A673 (cell line): ENCODE measurements at regions not wholly inside any gene's neighbourhood (a gene's known extent, or its start where the extent isn't known, plus 50 kb on each side); places are given as distances from the start of the nearest gene placed in this dataset.

Experiments used
- BruUV-seq: library from RNA; stranded (reverse); fragments of 400-500 nt; replicated peaks from 2 replicates; lab custom pipeline; 2021; lab: Mats Ljungman, UMichigan
- CTCF ChIA-PET: fragments of 300-600 bp; sonication (Branson Sonifier 250); formaldehyde crosslinking; loops from one replicate; lab custom pipeline; 2022; ENCODE audit warnings: antibody characterized with exemption; lab: Charles Lee
- POLR2A ChIA-PET: fragments of 300-600 bp; sonication (Branson Sonifier 250); formaldehyde crosslinking; loops from one replicate; lab custom pipeline; 2022; ENCODE audit warnings: antibody characterized with exemption; ENCODE audit not compliant: low non-redundant PET; lab: Charles Lee
- DNase-seq: peaks from one replicate; pipeline ENCODE4 v3.0.0-alpha.2; 2015; ENCODE audit warnings: low spot score
- H3K27ac ChIP-seq: fragments of 200-600 bp; sonication (generic); 2 replicates; pipeline ENCODE4 v1.5.1; 2016; ENCODE audit warnings: mixed run types, low read depth, mild to moderate bottlenecking, mixed read lengths, antibody characterized with exemption, low read length; ENCODE audit not compliant: poor library complexity, severe bottlenecking
- H3K27me3 ChIP-seq: fragments of 200-600 bp; sonication (generic); replicated peaks from 2 replicates; pipeline ENCODE4 v1.6.1; 2017; ENCODE audit warnings: mixed run types, low read depth, mild to moderate bottlenecking, mixed read lengths, antibody characterized with exemption, low read length; ENCODE audit not compliant: insufficient read depth, poor library complexity
- H3K36me3 ChIP-seq: fragments of 200-600 bp; sonication (generic); 2 replicates; pipeline ENCODE4 v1.6.1; 2016; ENCODE audit warnings: mixed run types, mild to moderate bottlenecking, mixed read lengths, antibody characterized with exemption, low read length; ENCODE audit not compliant: insufficient read depth, poor library complexity, severe bottlenecking
- H3K4me1 ChIP-seq: fragments of 200-600 bp; sonication (generic); 2 replicates; pipeline ENCODE4 v1.6.1; 2017; ENCODE audit warnings: mixed run types, mild to moderate bottlenecking, mixed read lengths, antibody characterized with exemption, low read length; ENCODE audit not compliant: insufficient read depth, poor library complexity, severe bottlenecking
- H3K4me3 ChIP-seq: fragments of 200-600 bp; sonication (generic); 2 replicates; pipeline ENCODE4 v1.5.1; 2016; ENCODE audit warnings: low read depth, mixed run types, mild to moderate bottlenecking, mixed read lengths, low read length; ENCODE audit not compliant: poor library complexity, severe bottlenecking
- H3K9me3 ChIP-seq: fragments of 200-600 bp; sonication (generic); 2 replicates; pipeline ENCODE4 v1.6.1; 2016; ENCODE audit warnings: mixed run types, low read depth, mild to moderate bottlenecking, mixed read lengths, antibody characterized with exemption, low read length; ENCODE audit not compliant: poor library complexity, severe bottlenecking
- CTCF ChIP-seq: fragments of 300-800, 200-600 bp; sonication (generic); conservative IDR thresholded peaks from 2 replicates; pipeline ENCODE4 v1.5.1; 2017; ENCODE audit warnings: low read depth, mild to moderate bottlenecking, antibody characterized with exemption, low read length, moderate library complexity, mixed read lengths
- EZH2 ChIP-seq: fragments of 200-600 bp; sonication (generic); IDR thresholded peaks from 2 replicates; pipeline ENCODE4 v1.6.1; 2017; ENCODE audit warnings: borderline replicate concordance, low read depth, mild to moderate bottlenecking, mixed read lengths, antibody characterized with exemption, low read length; ENCODE audit not compliant: poor library complexity, severe bottlenecking
- intact Hi-C: fragments of 100-400 bp; cut with micrococcal nuclease; formaldehyde crosslinking; loops from one replicate; pipeline ENCODE4 v1.10.0; 2022; ENCODE audit not compliant: unreplicated experiment

- Histone ChIP-seq H3K36me3 (no peaks in the 10 kb centered on the region), H3K4me3 (no peak overlapping the region), H3K4me1 (peaks cover 6% of the 10 kb centered on the region), H3K9me3 (no peaks in the 10 kb centered on the region), H3K27me3 (no peaks in the 10 kb centered on the region), H3K27ac (peak overlapping the region; percentile 4)
- TF ChIP-seq EZH2 (no peak), CTCF (no peak)
- intact Hi-C loops: no loop called here
- ChIA-PET CTCF (interaction anchor here (0.5 kb wide), 1 partner anchor 489 kb away, joined by 4 read pairs; the partner anchor contains the start of gene ADRA2A), POLR2A (no interaction called here)
- BruUV-seq: no TSS peak
- peak; percentile 55 for DNase-seq
Measured at GRCh38 chr10:111565542-111565941, 488.7 kb downstream of the ADRA2A start.

- ChIA-PET CTCF (no interaction called here), POLR2A (no interaction called here)
- Histone ChIP-seq H3K4me1 (no peaks in the 10 kb centered on the region), H3K9me3 (no peaks in the 10 kb centered on the region), H3K4me3 (no peak overlapping the region), H3K27me3 (no peaks in the 10 kb centered on the region), H3K36me3 (no peaks in the 10 kb centered on the region), H3K27ac (no peak overlapping the region)
- no TSS peak for BruUV-seq
- no peak for TF ChIP-seq CTCF
- no peak for TF ChIP-seq EZH2
- no peak for DNase-seq
- intact Hi-C loops: no loop called here
Measured at GRCh38 chr10:111578076-111578475, 501.2 kb downstream of the ADRA2A start.

- Histone ChIP-seq H3K9me3 (no peaks in the 10 kb centered on the region), H3K4me1 (no peaks in the 10 kb centered on the region), H3K27ac (no peak overlapping the region), H3K4me3 (no peak overlapping the region), H3K27me3 (no peaks in the 10 kb centered on the region), H3K36me3 (no peaks in the 10 kb centered on the region)
- DNase-seq: no peak
- no TSS peak for BruUV-seq
- no peak for TF ChIP-seq CTCF
- TF ChIP-seq EZH2: no peak
- intact Hi-C loops: no loop called here
- POLR2A ChIA-PET: no interaction called here
- CTCF ChIA-PET: no interaction called here
Measured at GRCh38 chr10:111579473-111579872, 502.6 kb downstream of the ADRA2A start.
